HCT116 (cell line): ENCODE measurements at regions not wholly inside any gene's neighbourhood (a gene's known extent, or its start where the extent isn't known, plus 50 kb on each side); places are given as distances from the start of the nearest gene placed in this dataset.

Experiments used
- ATAC-seq: fragments of 200-7000 bp; cut with Tn5 transposase; 2 replicates; pipeline ENCODE4 v1.9.1; 2020; ENCODE audit warnings: mild to moderate bottlenecking, moderate library complexity
- BruUV-seq: library from RNA; stranded (reverse); fragments of 400-500 nt; replicated peaks from 2 replicates; lab custom pipeline; 2021; lab: Mats Ljungman, UMichigan
- CTCF ChIA-PET: fragments of 300-600 bp; sonication (Branson Sonifier 250); formaldehyde crosslinking; loops from one replicate; lab custom pipeline; 2021; ENCODE audit warnings: antibody characterized with exemption; lab: Charles Lee
- POLR2A ChIA-PET: fragments of 300-600, 350-600 bp; sonication (Branson Sonifier 250); formaldehyde crosslinking; loops from one replicate; lab custom pipeline; 2021; ENCODE audit warnings: antibody characterized with exemption; lab: Charles Lee
- RAD21 ChIA-PET, 2 experiments: fragments of 300-600 bp; sonication (Branson Sonifier 250); formaldehyde crosslinking; loops; one replicate each; lab custom pipeline; 2023; ENCODE audit warnings: low total read pairs in 2 of 2; ENCODE audit not compliant: uncharacterized antibody in 2 of 2, unreplicated experiment in 2 of 2, low non-redundant PET in 1 of 2; lab: Charles Lee
- DNase-seq: peaks from one replicate; pipeline ENCODE4 v3.0.0-alpha.2; 2010; ENCODE audit warnings: low read depth, low spot score
- H2AFZ ChIP-seq: fragments of 200-600 bp; shearing (Covaris generic), sonication (generic); 2 replicates; pipeline ENCODE4 v1.6.1; 2017; ENCODE audit warnings: low read depth, mixed run types, mixed read lengths, antibody characterized with exemption, low read length; ENCODE audit not compliant: poor library complexity, severe bottlenecking
- H3K27ac ChIP-seq: 2 replicates; pipeline ENCODE4 v1.5.1; 2012; ENCODE audit warnings: low read depth, low read length
- H3K27me3 ChIP-seq: fragments of 200-600 bp; sonication (generic); 2 replicates; pipeline ENCODE4 v1.6.1; 2016; ENCODE audit warnings: mixed run types, low read length, mixed read lengths; ENCODE audit not compliant: insufficient read depth
- H3K36me3 ChIP-seq, 2 experiments: fragments of 200-500 bp in 1 of 2; fragments of 200-600 bp in 1 of 2; sonication (Bioruptor generic) in 1 of 2; sonication (generic) in 1 of 2; 2 replicates each; pipeline versions ENCODE4 v1.5.1 to v1.6.1; 2014 to 2016; ENCODE audit warnings: low read length in 2 of 2, inconsistent platforms in 1 of 2, mixed read lengths in 1 of 2, mixed run types in 1 of 2; ENCODE audit not compliant: insufficient read depth in 2 of 2, control insufficient read depth in 1 of 2
- H3K4me1 ChIP-seq, 2 experiments: fragments of 200-600 bp in 1 of 2; sonication (generic) in 1 of 2; 2 replicates each; pipeline versions ENCODE4 v1.5.1 to v1.6.1; 2012 to 2017; ENCODE audit warnings: low read length in 2 of 2, inconsistent platforms in 1 of 2, mild to moderate bottlenecking in 1 of 2, mixed read lengths in 1 of 2, mixed run types in 1 of 2, moderate library complexity in 1 of 2; ENCODE audit not compliant: insufficient read depth in 2 of 2, control insufficient read depth in 1 of 2
- H3K4me2 ChIP-seq: fragments of 200-600 bp; sonication (generic); 2 replicates; pipeline ENCODE4 v1.6.1; 2017; ENCODE audit warnings: mixed run types, low read length, mixed read lengths
- H3K4me3 ChIP-seq, 2 experiments: fragments of 200-600 bp in 1 of 2; sonication (generic) in 1 of 2; replicated peaks in 1 of 2; 2 replicates each; pipeline ENCODE4 v1.5.1; 2011 to 2016; ENCODE audit warnings: low read length in 2 of 2, control low read depth in 1 of 2, low read depth in 1 of 2, mild to moderate bottlenecking in 1 of 2, mixed read lengths in 1 of 2, mixed run types in 1 of 2
- H3K79me2 ChIP-seq: fragments of 200-600 bp; sonication (generic); 2 replicates; pipeline ENCODE4 v1.6.1; 2017; ENCODE audit warnings: mild to moderate bottlenecking, mixed run types, low read length, moderate library complexity, mixed read lengths; ENCODE audit not compliant: insufficient read depth
- H3K9ac ChIP-seq: fragments of 200-600 bp; sonication (generic); 2 replicates; pipeline ENCODE4 v1.6.1; 2016; ENCODE audit warnings: low read length, mixed read lengths
- H3K9me2 ChIP-seq: fragments of 200-600 bp; sonication (generic), shearing (Covaris generic); 2 replicates; pipeline ENCODE4 v1.6.1; 2017; ENCODE audit warnings: mixed run types, mild to moderate bottlenecking, moderate library complexity; ENCODE audit not compliant: insufficient read depth
- H3K9me3 ChIP-seq, 2 experiments: fragments of 200-500 bp in 1 of 2; fragments of 200-600 bp in 1 of 2; sonication (Bioruptor generic) in 1 of 2; sonication (generic) in 1 of 2; 2 replicates each; pipeline ENCODE4 v1.6.1; 2014 to 2017; ENCODE audit warnings: low read length in 2 of 2, mixed read lengths in 2 of 2, inconsistent platforms in 1 of 2, low read depth in 1 of 2, mild to moderate bottlenecking in 1 of 2, mixed run types in 1 of 2, moderate library complexity in 1 of 2; ENCODE audit not compliant: control insufficient read depth in 1 of 2, insufficient read depth in 1 of 2
- H4K20me1 ChIP-seq: fragments of 200-600 bp; sonication (generic), shearing (Covaris generic); 2 replicates; pipeline ENCODE4 v1.6.1; 2017; ENCODE audit warnings: mixed run types, mild to moderate bottlenecking, moderate library complexity; ENCODE audit not compliant: insufficient read depth
- CBX3 ChIP-seq: IDR thresholded peaks from 2 replicates; pipeline ENCODE4 v1.6.1; 2012; ENCODE audit warnings: low read depth
- FOSL1 ChIP-seq: IDR thresholded peaks from 2 replicates; pipeline ENCODE4 v1.6.1; 2012; ENCODE audit warnings: low read depth
- JUND ChIP-seq: IDR thresholded peaks from 2 replicates; pipeline ENCODE4 v1.6.1; 2012
- RAD21 ChIP-seq: IDR thresholded peaks from 2 replicates; pipeline ENCODE4 v1.6.1; 2012; ENCODE audit warnings: low read depth, mild to moderate bottlenecking
- SIN3A ChIP-seq: IDR thresholded peaks from 2 replicates; pipeline ENCODE4 v1.6.1; 2012; ENCODE audit warnings: low read depth
- TCF7L2 ChIP-seq: IDR thresholded peaks from 2 replicates; pipeline ENCODE4 v1.7.0; 2011; ENCODE audit warnings: borderline replicate concordance, inconsistent platforms; ENCODE audit not compliant: insufficient read depth, insufficient read length; ENCODE audit errors: extremely low read depth
- ZBTB33 ChIP-seq: IDR thresholded peaks from 2 replicates; pipeline ENCODE4 v1.6.1; 2011; ENCODE audit warnings: mild to moderate bottlenecking, low read length, moderate library complexity; ENCODE audit not compliant: insufficient replicate concordance; ENCODE audit errors: extremely low read depth
- intact Hi-C: fragments of 100-400 bp; cut with micrococcal nuclease; formaldehyde crosslinking; loops from 2 replicates; pipeline ENCODE4 v1.10.0; 2022
- TF ChIP-seq, protein P1 (sequence below), 3 experiments: fragments of 200-600 bp in 1 of 3; sonication (generic) in 1 of 3; IDR thresholded peaks in 2 of 3; conservative IDR thresholded peaks in 1 of 3; 2 replicates each; pipeline ENCODE4 v1.5.1; 2012 to 2017; ENCODE audit warnings: low read depth in 2 of 3, low read length in 2 of 3, antibody characterized with exemption in 1 of 3, borderline replicate concordance in 1 of 3, control low read depth in 1 of 3, mild to moderate bottlenecking in 1 of 3, mixed read lengths in 1 of 3, mixed run types in 1 of 3, moderate library complexity in 1 of 3; ENCODE audit not compliant: insufficient read depth in 1 of 3

GRCh38 chr13:68645814-68646213 is 1415.7 kb upstream of the PCDH9 start:
- H3K9me3 ChIP-seq, result no peaks in the 10 kb centered on the region; a peak in 1 of 4 replicates
- POLR2A ChIA-PET, result no interaction called here
- H3K79me2 ChIP-seq, result no peaks in the 10 kb centered on the region
- H3K4me1 ChIP-seq, result no peaks in the 10 kb centered on the region
- RAD21 ChIA-PET, result no interaction called here
- no peak overlapping the region for H3K4me2 ChIP-seq
- no TSS peak for BruUV-seq
- no peak overlapping the region for H2AFZ ChIP-seq
- no peak for ATAC-seq
- no peaks in the 10 kb centered on the region for H3K27me3 ChIP-seq
- no peaks in the 10 kb centered on the region for H3K9me2 ChIP-seq
- TF ChIP-seq CBX3 (no peak), TCF7L2 (no peak), ZBTB33 (no peak), SIN3A (no peak), RAD21 (no peak), JUND (no peak), FOSL1 (no peak)
- TF ChIP-seq, protein P1, sequence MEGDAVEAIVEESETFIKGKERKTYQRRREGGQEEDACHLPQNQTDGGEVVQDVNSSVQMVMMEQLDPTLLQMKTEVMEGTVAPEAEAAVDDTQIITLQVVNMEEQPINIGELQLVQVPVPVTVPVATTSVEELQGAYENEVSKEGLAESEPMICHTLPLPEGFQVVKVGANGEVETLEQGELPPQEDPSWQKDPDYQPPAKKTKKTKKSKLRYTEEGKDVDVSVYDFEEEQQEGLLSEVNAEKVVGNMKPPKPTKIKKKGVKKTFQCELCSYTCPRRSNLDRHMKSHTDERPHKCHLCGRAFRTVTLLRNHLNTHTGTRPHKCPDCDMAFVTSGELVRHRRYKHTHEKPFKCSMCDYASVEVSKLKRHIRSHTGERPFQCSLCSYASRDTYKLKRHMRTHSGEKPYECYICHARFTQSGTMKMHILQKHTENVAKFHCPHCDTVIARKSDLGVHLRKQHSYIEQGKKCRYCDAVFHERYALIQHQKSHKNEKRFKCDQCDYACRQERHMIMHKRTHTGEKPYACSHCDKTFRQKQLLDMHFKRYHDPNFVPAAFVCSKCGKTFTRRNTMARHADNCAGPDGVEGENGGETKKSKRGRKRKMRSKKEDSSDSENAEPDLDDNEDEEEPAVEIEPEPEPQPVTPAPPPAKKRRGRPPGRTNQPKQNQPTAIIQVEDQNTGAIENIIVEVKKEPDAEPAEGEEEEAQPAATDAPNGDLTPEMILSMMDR (IDR thresholded peaks at IDR 0.05 in 2 of 3, conservative IDR thresholded peaks at IDR 0.05 in 1 of 3; ENCODE audit: borderline replicate concordance in 1 of 3, insufficient read depth in 1 of 3, low read depth in 2 of 3, low read length in 2 of 3), result no peak
- no peaks in the 10 kb centered on the region for H4K20me1 ChIP-seq
- intact Hi-C loops, result no loop called here
- H3K4me3 ChIP-seq, result no peak overlapping the region
- no peak for DNase-seq
- no peak overlapping the region for H3K27ac ChIP-seq
- CTCF ChIA-PET, result no interaction called here
- no peaks in the 10 kb centered on the region for H3K36me3 ChIP-seq
- no peak overlapping the region for H3K9ac ChIP-seq
